ENCODE measurements at regions not wholly inside any gene's neighbourhood (a gene's known extent, or its start where the extent isn't known, plus 50 kb on each side); places are given as distances from the start of the nearest gene placed in this dataset.

- Mint-ChIP-seq H3K4me1 (ENCODE audit: low read depth, unreplicated experiment) (no peaks in the 10 kb centered on the region), H3K36me3 (ENCODE audit: insufficient read depth, unreplicated experiment) (no peaks in the 10 kb centered on the region), H3K27ac (ENCODE audit: unreplicated experiment) (no peak overlapping the region), H3K9me3 (ENCODE audit: low read depth, unreplicated experiment) (peaks cover 11% of the 10 kb centered on the region), H3K4me3 (ENCODE audit: low read depth, unreplicated experiment) (no peak overlapping the region), H3K27me3 (ENCODE audit: unreplicated experiment) (no peaks in the 10 kb centered on the region)
- CTCF ChIA-PET: no interaction called here
- DNase-seq: no peak
- intact Hi-C loops (cut with micrococcal nuclease; ENCODE audit: unreplicated experiment): no loop called here
- TF ChIP-seq CTCF (IDR thresholded peaks at IDR 0.05; ENCODE audit: unreplicated experiment): no peak
- BruUV-seq (replicated peaks): no TSS peak
Observed at GRCh38 chr3:144948711-144949110, 977.1 kb downstream of the DIPK2A start.

GRCh38 chr3:144953959-144954358 lies 982.3 kb downstream of the DIPK2A start:
- Mint-ChIP-seq H3K36me3 (ENCODE audit: insufficient read depth, unreplicated experiment) (no peaks in the 10 kb centered on the region), H3K9me3 (ENCODE audit: low read depth, unreplicated experiment) (peaks cover 8% of the 10 kb centered on the region), H3K4me3 (ENCODE audit: low read depth, unreplicated experiment) (no peak overlapping the region), H3K27me3 (ENCODE audit: unreplicated experiment) (no peaks in the 10 kb centered on the region), H3K4me1 (ENCODE audit: low read depth, unreplicated experiment) (no peaks in the 10 kb centered on the region), H3K27ac (ENCODE audit: unreplicated experiment) (no peak overlapping the region)
- no peak for TF ChIP-seq CTCF (IDR thresholded peaks at IDR 0.05; ENCODE audit: unreplicated experiment)
- no peak for DNase-seq
- intact Hi-C loops (cut with micrococcal nuclease; ENCODE audit: unreplicated experiment): no loop called here
- BruUV-seq (replicated peaks): no TSS peak
- CTCF ChIA-PET: no interaction called here

- DNase-seq: no peak
- H3K4me3 Mint-ChIP-seq (ENCODE audit: low read depth, unreplicated experiment): no peak overlapping the region
- H3K27ac Mint-ChIP-seq (ENCODE audit: unreplicated experiment): no peak overlapping the region
- H3K4me1 Mint-ChIP-seq (ENCODE audit: low read depth, unreplicated experiment): no peaks in the 10 kb centered on the region
- H3K36me3 Mint-ChIP-seq (ENCODE audit: insufficient read depth, unreplicated experiment): no peaks in the 10 kb centered on the region
- intact Hi-C loops (cut with micrococcal nuclease; ENCODE audit: unreplicated experiment): no loop called here
- no TSS peak for BruUV-seq (replicated peaks)
- TF ChIP-seq CTCF (IDR thresholded peaks at IDR 0.05; ENCODE audit: unreplicated experiment): no peak
- peaks cover 3% of the 10 kb centered on the region for H3K9me3 Mint-ChIP-seq (ENCODE audit: low read depth, unreplicated experiment)
- CTCF ChIA-PET: interaction anchor here (0.6 to 0.7 kb wide), 3 partner anchors 44 to 1668 kb away, joined by 3 read pairs; no protein-coding TSS in a partner anchor
- H3K27me3 Mint-ChIP-seq (ENCODE audit: unreplicated experiment): no peaks in the 10 kb centered on the region
Observed at GRCh38 chr3:144957398-144958101, 985.9 kb downstream of the DIPK2A start.

- TF ChIP-seq CTCF (IDR thresholded peaks at IDR 0.05; ENCODE audit: unreplicated experiment): no peak
- H3K4me3 Mint-ChIP-seq (ENCODE audit: low read depth, unreplicated experiment): no peak overlapping the region
- no peak for DNase-seq
- CTCF ChIA-PET: no interaction called here
- no peaks in the 10 kb centered on the region for H3K4me1 Mint-ChIP-seq (ENCODE audit: low read depth, unreplicated experiment)
- peaks cover 2% of the 10 kb centered on the region for H3K9me3 Mint-ChIP-seq (ENCODE audit: low read depth, unreplicated experiment)
- H3K27ac Mint-ChIP-seq (ENCODE audit: unreplicated experiment): no peak overlapping the region
- intact Hi-C loops (cut with micrococcal nuclease; ENCODE audit: unreplicated experiment): loop anchor here (5.0 kb wide), 1 partner anchor 527 kb away; no protein-coding TSS in a partner anchor
- no peaks in the 10 kb centered on the region for H3K36me3 Mint-ChIP-seq (ENCODE audit: insufficient read depth, unreplicated experiment)
- H3K27me3 Mint-ChIP-seq (ENCODE audit: unreplicated experiment): no peaks in the 10 kb centered on the region
- BruUV-seq (replicated peaks): no TSS peak
Observed at GRCh38 chr3:144963810-144964209, 992.2 kb downstream of the DIPK2A start.

Data from Calu3 (cell line).